ENCODE measurements at regions not wholly inside any gene's neighbourhood (a gene's known extent, or its start where the extent isn't known, plus 50 kb on each side); places are given as distances from the start of the nearest gene placed in this dataset.

DNA sequence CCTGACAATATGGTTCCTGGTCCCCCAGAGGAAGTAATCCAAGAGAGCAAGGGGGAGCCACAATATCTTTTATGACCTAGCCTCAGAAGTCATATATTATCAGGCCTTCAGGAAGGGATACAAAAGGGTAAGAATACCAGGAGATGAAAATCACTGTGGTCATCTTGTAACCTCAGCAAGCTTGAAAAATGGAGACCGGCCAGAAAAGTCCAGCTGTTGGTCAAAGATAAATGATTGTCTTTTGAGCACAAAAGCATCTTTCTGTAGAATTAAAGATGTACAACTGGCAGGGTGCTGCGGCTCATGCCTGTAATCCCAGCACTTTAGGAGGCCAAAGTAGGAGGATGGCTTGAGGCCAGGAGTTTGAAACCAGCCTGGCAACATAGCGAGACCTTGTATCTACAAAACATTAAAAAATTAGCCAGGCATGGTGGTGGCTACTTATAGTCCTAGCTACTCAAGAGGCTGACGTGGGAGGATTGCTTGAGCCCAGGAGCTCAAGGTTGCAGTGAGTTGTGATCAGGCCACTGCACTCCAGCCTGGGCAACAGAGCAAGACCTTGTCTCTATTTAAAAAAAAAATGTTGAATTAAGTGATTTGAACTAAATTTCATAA, 118.0 kb upstream of the MARCKS start:
- TF ChIP-seq, protein P1, sequence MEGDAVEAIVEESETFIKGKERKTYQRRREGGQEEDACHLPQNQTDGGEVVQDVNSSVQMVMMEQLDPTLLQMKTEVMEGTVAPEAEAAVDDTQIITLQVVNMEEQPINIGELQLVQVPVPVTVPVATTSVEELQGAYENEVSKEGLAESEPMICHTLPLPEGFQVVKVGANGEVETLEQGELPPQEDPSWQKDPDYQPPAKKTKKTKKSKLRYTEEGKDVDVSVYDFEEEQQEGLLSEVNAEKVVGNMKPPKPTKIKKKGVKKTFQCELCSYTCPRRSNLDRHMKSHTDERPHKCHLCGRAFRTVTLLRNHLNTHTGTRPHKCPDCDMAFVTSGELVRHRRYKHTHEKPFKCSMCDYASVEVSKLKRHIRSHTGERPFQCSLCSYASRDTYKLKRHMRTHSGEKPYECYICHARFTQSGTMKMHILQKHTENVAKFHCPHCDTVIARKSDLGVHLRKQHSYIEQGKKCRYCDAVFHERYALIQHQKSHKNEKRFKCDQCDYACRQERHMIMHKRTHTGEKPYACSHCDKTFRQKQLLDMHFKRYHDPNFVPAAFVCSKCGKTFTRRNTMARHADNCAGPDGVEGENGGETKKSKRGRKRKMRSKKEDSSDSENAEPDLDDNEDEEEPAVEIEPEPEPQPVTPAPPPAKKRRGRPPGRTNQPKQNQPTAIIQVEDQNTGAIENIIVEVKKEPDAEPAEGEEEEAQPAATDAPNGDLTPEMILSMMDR (IDR thresholded peaks at IDR 0.05): no peak
- no peak for DNase-seq
- no peak overlapping the region for H3K27ac Mint-ChIP-seq
- no peak overlapping the region for H3K4me3 Mint-ChIP-seq
- H3K4me1 Mint-ChIP-seq (ENCODE audit: low read depth): peaks cover 8% of the 10 kb centered on the region
- no peaks in the 10 kb centered on the region; the same call in none of the 2 replicates for H3K27me3 Mint-ChIP-seq (ENCODE audit: insufficient read depth)
- no peaks in the 10 kb centered on the region for H3K9me3 Mint-ChIP-seq
- no peaks in the 10 kb centered on the region for H3K36me3 Mint-ChIP-seq (ENCODE audit: low read depth)

DNA sequence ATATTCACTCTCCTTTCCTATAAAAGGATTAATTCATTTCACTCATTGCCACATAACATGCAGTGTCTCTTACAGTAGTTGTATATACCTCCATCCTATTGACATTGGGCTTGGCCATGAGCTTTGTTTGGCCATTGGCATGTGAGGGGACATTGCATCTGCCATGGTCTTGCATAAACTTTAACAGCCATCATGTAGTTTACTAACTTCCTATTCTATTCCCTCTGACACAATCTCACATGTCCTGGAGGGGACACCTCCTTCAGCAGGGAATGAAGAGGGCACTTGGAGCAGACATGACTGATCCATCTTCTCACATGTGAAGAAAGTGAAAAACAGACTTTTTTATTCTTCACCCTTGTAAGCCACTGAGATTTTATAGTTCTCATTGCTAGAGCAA, 115.5 kb upstream of the MARCKS start:
- H3K9me3 Mint-ChIP-seq: no peaks in the 10 kb centered on the region
- TF ChIP-seq, protein P1 (IDR thresholded peaks at IDR 0.05): no peak
- H3K4me1 Mint-ChIP-seq (ENCODE audit: low read depth): no peaks in the 10 kb centered on the region
- H3K27ac Mint-ChIP-seq: no peak overlapping the region
- no peak overlapping the region for H3K4me3 Mint-ChIP-seq
- DNase-seq: no peak
- no peaks in the 10 kb centered on the region; the same call in 1 of the 2 replicates for H3K27me3 Mint-ChIP-seq (ENCODE audit: insufficient read depth)
- H3K36me3 Mint-ChIP-seq (ENCODE audit: low read depth): no peaks in the 10 kb centered on the region

DNA sequence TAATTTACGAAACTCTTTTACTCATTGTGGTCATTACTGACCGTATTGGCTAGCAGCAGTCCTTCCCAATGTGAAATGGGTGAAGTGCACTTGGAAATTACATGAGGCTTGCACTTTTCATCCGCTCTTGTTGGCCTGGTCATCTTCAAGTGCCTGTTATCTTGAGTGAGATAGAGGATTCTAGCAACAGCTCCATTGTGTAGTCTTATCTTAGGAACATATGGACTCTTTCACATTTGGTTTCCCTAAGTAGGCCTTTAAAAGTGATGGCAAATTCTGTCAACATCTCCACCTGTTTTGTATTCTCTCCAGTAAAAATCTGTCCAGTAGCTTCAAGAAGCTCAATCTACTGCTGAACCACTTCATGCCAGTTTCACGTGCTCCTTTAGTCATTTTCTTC, 114.8 kb upstream of the MARCKS start:
- Mint-ChIP-seq H3K4me1 (ENCODE audit: low read depth) (no peaks in the 10 kb centered on the region), H3K27ac (no peak overlapping the region), H3K4me3 (no peak overlapping the region), H3K36me3 (ENCODE audit: low read depth) (no peaks in the 10 kb centered on the region), H3K9me3 (no peaks in the 10 kb centered on the region), H3K27me3 (ENCODE audit: insufficient read depth) (no peaks in the 10 kb centered on the region)
- no peak for DNase-seq
- TF ChIP-seq, protein P1 (IDR thresholded peaks at IDR 0.05): no peak

DNA sequence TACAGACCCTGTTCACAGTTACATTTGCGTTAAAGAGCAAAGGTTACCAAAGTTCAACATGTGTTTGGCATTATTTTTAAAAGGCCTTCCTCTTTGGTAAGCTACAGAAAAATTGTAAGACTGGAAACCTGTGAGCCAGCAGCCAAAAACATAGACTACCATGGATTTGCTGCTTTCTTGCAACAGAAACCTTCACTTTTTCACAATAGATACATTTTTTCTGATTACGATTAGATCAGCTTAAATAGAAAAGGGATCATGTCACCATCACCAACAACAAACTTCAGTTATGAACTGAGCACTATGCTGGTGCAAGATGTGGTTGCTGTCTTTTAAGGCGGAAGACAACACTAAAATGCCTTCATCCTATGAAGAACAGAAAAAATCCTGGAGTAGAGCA, 112.3 kb upstream of the MARCKS start:
- H3K27ac Mint-ChIP-seq: no peak overlapping the region
- DNase-seq: no peak
- H3K4me1 Mint-ChIP-seq (ENCODE audit: low read depth): no peaks in the 10 kb centered on the region
- no peak overlapping the region for H3K4me3 Mint-ChIP-seq
- H3K27me3 Mint-ChIP-seq (ENCODE audit: insufficient read depth): no peaks in the 10 kb centered on the region
- no peaks in the 10 kb centered on the region for H3K36me3 Mint-ChIP-seq (ENCODE audit: low read depth)
- TF ChIP-seq, protein P1 (IDR thresholded peaks at IDR 0.05): no peak
- no peaks in the 10 kb centered on the region for H3K9me3 Mint-ChIP-seq

DNA sequence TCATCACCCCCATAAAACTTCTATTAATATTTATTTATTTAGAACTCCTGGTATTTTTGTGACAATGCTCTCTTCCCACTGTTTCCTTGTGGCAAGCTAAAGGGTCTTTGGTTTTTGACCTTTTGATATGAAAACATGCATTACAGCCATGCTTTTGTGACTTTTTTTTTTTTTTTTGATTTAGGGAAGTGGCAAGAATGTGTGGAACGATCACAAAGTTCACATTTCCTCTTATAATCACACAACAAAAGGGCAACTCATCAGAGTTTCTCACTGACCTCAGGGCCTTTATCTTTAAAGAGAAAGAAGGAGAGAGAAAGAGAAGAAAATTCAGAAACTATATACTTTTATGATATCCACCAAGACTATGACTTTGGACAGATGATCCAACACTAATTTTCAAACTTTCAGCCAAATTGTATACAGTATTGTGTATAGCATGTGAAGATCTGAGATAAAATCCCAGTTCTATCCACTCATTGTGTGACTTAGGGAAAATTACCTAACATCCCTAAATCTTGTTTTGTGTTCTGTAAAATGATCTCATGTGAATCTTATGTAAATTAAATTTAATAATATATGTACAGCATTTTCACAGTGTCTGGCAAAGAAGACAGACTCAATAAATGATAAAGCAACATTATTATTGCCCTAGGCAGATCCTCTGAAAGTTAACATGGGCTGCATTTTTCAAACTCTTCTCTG, 106.8 kb upstream of the MARCKS start:
- Mint-ChIP-seq H3K36me3 (ENCODE audit: low read depth) (no peaks in the 10 kb centered on the region), H3K27ac (no peak overlapping the region), H3K4me3 (no peak overlapping the region), H3K27me3 (ENCODE audit: insufficient read depth) (no peaks in the 10 kb centered on the region), H3K4me1 (ENCODE audit: low read depth) (no peaks in the 10 kb centered on the region), H3K9me3 (no peaks in the 10 kb centered on the region)
- TF ChIP-seq, protein P1 (IDR thresholded peaks at IDR 0.05): no peak
- DNase-seq: no peak

Measured in HFFc6 (cell line).